GM18505 (cell line): ENCODE measurements at regions not wholly inside any gene's neighbourhood (a gene's known extent, or its start where the extent isn't known, plus 50 kb on each side); places are given as distances from the start of the nearest gene placed in this dataset.

Source experiments
- ATAC-seq: cut with Tn5 transposase; IDR thresholded peaks from one replicate; pipeline ENCODE4 v1.9.1; 2021; ENCODE audit not compliant: unreplicated experiment
- POLR2A ChIP-seq: IDR thresholded peaks from 4 replicates; pipeline ENCODE4 v1.6.1; 2011; ENCODE audit warnings: borderline replicate concordance; ENCODE audit not compliant: insufficient read depth, insufficient read length; ENCODE audit errors: extremely low read depth

GRCh38 chr2:66137606-66138130, 297.3 kb upstream of the MEIS1 start:
- no peak for TF ChIP-seq POLR2A
- no peak for ATAC-seq

- TF ChIP-seq POLR2A, result no peak
- ATAC-seq, result no peak
These were observed 300.7 kb upstream of the MEIS1 start for GRCh38 chr2:66134138-66134701.

GRCh38 chr2:66127656-66128055, 307.3 kb upstream of the MEIS1 start:
- no peak for ATAC-seq
- no peak for TF ChIP-seq POLR2A

GRCh38 chr2:66127061-66127460, 307.9 kb upstream of the MEIS1 start:
- no peak for TF ChIP-seq POLR2A
- ATAC-seq, result no peak

- ATAC-seq, result no peak
- TF ChIP-seq POLR2A, result no peak
These were observed 309.0 kb upstream of the MEIS1 start for GRCh38 chr2:66125951-66126350.

GRCh38 chr2:66122516-66122915, 312.4 kb upstream of the MEIS1 start:
- ATAC-seq, result no peak
- no peak for TF ChIP-seq POLR2A

- no peak for TF ChIP-seq POLR2A
- no peak for ATAC-seq
These were observed 313.0 kb upstream of the MEIS1 start for GRCh38 chr2:66121946-66122345.

GRCh38 chr2:66113988-66114625, 320.8 kb upstream of the MEIS1 start:
- TF ChIP-seq POLR2A, result no peak
- ATAC-seq, result no peak

GRCh38 chr2:66111706-66112105, 323.2 kb upstream of the MEIS1 start:
- no peak for ATAC-seq
- TF ChIP-seq POLR2A, result no peak

- no peak for ATAC-seq
- no peak for TF ChIP-seq POLR2A
These were observed 324.3 kb upstream of the MEIS1 start for GRCh38 chr2:66110608-66111007.

GRCh38 chr2:66110086-66110485, 324.8 kb upstream of the MEIS1 start:
- TF ChIP-seq POLR2A, result no peak
- ATAC-seq, result no peak

GRCh38 chr2:66109419-66109818, 325.5 kb upstream of the MEIS1 start:
- TF ChIP-seq POLR2A, result no peak
- ATAC-seq, result no peak

GRCh38 chr2:66105066-66105753, 329.7 kb upstream of the MEIS1 start:
- no peak for TF ChIP-seq POLR2A
- ATAC-seq, result no peak

GRCh38 chr2:66103581-66103980, 331.3 kb upstream of the MEIS1 start:
- no peak for ATAC-seq
- TF ChIP-seq POLR2A, result no peak
